GM18909 (cell line): ENCODE measurements at regions not wholly inside any gene's neighbourhood (a gene's known extent, or its start where the extent isn't known, plus 50 kb on each side); places are given as distances from the start of the nearest gene placed in this dataset.

Experiments
- ATAC-seq: cut with Tn5 transposase; IDR thresholded peaks from one replicate; pipeline ENCODE4 v1.9.1; 2021; ENCODE audit warnings: mild to moderate bottlenecking; ENCODE audit not compliant: unreplicated experiment, poor library complexity

GRCh38 chr3:13177641-13178040 is 104.4 kb upstream of the IQSEC1 start:
- ATAC-seq = no peak

DNA sequence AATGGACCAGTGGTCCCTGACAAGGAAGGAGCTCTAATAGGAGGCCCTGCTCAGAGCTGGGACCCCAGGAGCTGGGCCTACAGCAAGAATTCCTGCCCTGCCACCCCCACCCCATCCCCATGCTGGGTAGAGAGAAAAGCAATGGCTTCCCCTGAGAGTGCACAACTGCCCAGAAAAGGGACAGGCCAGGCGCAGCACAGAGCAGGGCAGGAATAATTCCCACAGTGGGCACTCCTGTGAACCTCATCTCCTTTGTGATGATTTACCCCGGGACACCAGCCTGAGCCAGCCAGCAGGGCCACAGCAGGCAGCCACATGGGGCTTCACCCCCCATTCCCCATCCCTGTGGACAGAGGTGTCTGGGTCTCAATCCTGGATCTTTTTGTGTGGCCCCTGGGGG is 104.0 kb upstream of the IQSEC1 start:
- ATAC-seq = no peak

DNA sequence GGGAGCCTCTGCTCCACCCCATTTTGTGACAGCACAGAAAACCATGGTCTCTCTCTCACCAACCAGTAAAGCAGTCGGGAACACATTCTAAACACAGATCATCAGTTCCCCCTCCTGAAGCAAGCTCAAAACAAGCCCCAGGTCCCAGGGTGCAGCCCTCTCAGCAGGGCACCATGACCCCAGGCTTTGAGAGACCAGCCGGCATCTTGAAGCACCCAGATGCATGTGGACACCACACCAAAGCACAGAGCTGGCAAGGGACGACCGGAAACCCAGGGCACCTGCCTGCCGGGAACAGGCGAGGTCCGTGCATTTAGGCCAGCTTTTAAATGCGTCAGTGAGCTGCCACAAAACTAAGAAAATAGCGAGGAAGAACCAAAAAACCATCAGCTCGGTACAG is 103.2 kb upstream of the IQSEC1 start:
- no peak for ATAC-seq

GRCh38 chr3:13174803-13175135 is 101.5 kb upstream of the IQSEC1 start:
- no peak for ATAC-seq

DNA sequence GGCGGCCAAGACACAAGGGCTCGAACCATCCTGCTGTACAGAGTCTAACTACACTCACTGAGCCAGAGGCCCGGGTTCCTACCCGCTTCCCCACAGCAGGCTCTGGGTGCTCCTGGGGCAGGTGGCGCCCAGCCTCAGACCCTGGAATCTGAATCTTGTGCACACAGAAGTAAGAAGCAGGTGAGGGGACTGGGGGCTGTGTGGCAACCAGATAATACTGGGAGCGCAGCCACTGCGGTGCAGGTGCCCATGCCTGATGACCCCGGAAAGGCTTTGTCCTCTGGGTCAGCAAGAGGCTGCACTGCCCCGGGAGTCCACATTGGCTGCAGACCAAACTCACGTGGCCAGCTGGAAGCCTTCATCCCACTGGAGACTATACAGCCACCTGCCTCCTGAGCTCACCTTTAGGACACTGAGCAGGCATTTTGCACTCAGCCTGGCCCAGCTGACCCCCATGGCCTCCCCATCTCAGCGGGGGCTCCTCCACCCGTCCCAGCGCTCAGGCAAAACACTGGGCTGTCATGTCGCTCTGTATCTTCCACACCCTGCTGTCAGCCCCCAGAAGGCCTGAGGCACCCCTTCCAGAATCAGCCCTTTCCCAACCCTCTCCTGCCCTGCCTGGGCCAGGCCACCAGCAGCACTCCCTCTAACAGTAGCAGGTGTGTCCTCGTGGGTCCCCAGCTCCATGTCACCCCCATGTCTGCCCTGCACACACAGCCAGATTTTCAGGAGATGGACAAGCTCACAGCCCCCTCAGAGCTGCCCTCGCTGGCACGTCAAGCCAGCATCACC is 101.0 kb upstream of the IQSEC1 start:
- ATAC-seq = no peak

DNA sequence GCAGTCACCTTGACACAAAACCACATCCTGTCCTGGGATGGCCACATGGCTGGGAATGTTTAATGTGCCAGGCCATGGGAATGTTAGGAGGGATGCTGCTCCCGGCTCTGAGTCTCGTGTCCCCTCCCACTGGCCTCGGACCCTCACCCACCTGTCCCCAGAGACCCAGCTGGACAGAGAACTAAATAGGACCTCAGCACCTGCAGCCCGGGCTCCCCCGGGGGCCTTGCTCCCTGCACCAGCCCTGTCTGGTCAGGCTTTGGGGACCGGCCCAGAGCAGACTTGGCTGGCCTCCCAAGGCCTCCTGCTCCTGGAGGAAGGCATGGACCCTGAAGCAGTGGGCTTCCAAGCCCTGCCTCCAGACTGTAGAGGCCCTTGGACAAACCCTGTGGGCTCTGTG is 100.0 kb upstream of the IQSEC1 start:
- no peak for ATAC-seq

DNA sequence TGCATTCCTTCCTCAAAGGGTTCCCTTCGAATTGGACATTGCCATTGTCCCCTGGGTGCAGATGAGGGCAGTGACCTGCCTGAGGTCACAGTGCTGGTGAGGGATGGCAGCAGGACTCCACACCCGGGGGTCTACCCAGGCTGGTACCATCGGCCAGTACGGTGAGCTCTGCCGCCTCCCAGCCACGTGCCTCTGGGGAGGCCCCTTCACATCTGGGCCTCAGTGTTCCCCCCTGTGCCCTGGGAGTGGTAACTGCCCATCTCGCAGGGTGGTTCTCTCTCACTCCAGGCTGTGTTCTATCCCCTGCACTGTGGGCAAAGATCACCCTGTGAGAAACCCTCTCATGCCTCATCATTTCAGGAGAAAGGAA is 99.4 kb upstream of the IQSEC1 start:
- no peak for ATAC-seq

DNA sequence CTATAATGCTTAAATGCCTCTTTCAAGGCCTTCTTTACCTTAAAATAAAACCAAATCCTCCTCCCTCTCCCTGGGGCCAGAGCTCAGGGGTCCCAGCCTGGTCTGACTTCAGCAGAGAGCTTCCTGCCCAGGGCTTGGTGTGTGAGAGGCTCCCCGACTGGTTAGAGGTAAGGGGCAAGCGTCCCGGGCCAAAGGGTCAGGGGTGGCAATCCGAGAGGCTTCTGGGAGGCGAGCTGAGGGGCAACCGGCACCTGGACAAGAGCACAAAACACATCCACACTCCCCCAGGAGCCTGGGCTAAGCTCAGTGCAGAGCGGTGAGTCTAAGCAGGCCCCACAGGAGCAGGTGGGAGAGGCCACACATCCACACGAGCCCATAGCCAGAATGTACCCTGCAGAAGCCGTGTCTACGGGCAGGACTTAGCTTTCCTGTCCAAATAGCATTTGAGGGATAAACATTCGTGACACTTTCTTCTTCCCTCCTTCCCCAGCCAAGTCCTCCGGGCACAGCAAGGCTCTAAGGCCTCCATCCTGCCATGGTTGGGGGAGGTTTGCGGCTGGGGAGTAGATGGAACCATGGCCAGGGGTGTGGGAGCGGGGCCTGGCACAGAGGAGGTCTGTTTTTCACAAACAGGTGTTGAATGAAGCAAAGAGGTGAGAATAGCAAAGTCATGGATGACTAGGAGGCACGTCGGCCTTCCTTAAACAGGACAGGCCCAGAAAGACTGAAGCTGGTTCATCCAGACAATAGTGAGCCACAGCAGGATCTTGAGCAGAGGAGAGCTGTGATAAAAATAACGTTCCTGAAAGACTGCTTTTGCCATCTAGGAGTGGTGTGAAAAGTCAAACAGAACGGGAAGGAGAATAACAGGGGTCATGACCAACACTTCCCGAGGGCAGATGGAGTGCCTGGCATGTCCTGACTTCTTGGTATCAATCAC is 98.7 kb upstream of the IQSEC1 start:
- ATAC-seq = no peak

DNA sequence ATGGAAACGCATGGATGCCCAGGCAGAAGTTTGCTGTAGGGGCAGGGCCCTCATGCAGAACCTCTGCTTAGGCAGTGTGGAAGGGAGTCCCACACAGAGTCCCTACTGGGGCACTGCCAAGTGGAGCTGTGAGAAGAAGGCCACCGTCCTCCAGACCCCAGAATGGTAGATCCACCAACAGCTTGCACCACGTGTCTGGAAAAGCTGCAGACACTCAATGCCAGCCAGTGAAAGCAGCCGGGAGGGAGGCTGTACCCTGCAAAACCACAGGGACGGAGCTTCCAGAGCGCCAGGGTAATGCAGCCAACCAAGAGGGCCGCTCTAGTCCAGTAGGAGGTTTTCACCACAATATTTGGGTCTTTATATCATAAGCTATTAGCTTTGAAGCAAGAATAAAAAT is 97.1 kb upstream of the IQSEC1 start:
- ATAC-seq = no peak

DNA sequence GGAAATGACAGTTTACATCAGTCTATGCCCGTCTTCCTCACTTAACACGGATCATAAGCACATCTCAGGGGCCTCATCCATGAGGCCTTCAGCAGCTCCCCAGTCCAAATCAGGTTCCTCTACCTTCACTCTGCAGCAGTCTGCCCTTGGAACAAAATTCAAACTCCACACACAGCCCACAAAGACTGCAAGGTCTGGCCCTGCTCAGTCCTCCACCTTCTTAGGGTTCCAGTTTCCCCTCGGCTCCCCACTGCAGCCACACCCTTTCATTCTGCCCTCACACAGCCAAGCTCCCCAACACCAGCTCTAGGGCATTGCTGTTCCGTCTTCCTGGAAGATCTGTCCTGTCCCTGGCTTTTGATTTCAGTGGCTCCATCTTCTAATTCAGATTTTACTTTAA is 95.2 kb upstream of the IQSEC1 start:
- ATAC-seq = no peak

DNA sequence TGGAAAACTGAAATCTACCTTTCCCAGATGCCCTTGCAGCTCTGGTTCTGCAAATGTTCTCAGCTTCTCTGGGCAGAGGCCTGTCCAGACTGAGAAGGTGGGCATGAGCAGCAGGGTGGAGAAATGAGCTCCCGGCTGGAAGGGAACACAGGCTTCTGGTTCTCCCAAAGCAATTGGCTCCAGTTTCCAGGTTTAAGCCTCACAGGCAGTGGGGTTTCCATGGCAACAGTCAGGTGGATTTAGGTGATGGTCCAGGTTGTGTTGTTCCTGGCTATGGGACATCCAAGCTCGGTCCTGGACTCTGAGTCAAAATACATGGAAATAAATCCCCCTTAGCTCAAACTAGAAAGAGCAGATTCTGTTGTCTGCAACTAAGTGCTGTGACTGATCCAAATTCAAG is 94.6 kb upstream of the IQSEC1 start:
- no peak for ATAC-seq

DNA sequence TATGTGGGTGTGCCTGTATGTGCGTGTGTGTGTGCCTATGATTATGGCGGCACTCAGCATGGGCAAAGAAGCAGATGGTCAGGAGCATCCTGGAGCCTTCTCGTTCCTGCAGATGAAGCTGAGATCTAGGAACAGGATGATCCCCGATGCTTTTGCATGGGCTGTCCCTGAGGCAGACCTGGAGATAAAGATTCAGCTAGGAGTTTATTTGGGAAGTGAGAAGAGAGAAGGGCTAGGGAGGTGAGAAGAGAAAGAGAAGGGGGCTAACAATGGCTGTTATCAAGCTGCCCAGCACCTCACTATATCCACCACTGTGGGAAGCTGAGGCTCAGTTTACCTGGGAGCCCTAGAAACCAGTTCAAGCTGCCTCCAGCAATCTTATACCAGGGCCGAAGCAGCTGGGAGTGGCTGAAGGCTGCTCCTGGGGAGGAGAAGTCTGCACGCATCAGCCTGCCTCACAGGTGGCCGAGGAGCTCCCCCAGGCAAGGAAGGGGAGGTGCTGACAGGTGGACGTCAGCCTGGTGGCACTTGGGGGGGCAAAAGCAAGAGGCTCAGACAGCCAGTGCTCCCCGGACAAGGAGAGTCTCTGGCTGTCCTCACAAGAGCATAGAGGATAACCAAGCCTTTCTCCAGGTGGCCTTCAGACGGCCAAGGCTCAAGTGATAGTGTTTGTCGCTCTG is 94.0 kb upstream of the IQSEC1 start:
- ATAC-seq = no peak

GRCh38 chr3:13166243-13167063 is 93.2 kb upstream of the IQSEC1 start:
- ATAC-seq = no peak

DNA sequence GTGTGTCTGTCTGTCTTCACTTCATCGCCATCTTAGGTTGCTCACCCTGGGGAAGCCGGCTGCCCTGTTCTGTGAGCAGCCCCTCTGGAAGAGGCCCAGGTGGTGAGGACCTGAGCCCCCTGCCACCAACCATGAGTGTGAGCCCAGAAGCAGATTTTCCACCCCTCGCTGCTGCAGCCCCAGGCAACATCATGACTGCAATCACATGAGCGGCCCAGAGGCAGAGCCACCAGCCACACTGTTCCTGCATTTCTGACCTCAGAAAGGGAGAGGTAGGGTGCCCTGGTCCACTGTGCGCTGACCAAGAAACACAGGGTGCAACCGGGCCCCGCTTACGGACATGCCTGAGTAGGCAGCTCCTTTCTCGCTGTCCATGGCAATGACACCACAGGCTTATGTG is 92.3 kb upstream of the IQSEC1 start:
- ATAC-seq = no peak

DNA sequence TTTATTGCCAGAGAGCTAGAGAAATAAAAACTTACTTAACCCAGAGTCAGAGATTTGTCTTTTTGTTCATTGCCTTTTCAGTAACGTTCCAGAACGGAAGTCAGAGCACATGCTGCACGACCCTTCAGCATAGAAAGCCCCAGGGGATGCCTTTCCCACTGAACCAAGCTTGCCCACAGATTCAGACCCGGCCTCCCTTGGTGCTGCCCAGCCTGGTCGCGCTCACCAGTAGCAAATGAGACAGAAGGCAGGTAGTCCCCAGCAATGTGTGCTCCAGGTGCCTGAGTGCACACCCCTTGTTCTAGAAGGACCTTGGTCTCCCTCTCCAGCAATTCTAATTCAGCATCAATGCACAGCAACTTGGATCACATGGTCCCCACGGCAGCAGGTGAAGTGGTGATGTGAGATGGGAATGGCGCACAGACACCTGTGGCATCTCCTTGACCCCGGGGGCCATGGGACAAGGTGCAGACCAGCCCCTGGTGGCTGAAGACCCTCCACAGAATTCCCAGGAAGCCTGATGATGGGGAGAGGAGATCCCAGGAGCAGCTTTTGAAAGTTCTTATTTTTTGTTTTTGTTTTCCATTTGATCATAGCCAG is 91.8 kb upstream of the IQSEC1 start:
- no peak for ATAC-seq

DNA sequence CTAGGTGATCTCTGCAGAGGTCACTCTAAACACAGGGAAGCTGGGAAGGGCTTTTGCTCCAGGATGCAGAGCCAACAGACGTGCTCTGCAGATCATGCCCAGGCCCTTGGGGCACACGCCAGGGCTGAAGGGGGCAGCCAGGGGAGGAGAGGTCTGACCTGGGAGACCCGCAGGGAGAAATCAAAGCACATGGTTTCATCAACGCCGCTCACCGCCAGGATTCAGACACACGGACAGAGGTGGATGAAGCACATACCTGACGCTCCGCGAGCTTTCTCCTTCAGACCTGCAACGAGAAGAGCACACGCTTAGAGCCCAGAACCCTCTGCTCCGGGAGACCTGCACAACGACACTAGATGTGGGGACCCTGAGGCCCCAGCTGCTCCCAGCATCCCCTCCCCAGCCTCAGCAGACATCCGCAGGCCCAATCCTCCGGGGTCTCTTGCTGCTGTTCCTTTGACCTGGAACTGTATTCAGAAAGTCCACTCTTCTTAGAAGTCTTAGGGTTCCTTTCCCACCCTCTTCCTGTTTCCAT is 90.7 kb upstream of the IQSEC1 start:
- no peak for ATAC-seq

- ATAC-seq = no peak
Observed at GRCh38 chr3:13162549-13163320, 89.5 kb upstream of the IQSEC1 start.

GRCh38 chr3:13161771-13162535 is 88.7 kb upstream of the IQSEC1 start:
- ATAC-seq = no peak
